Right lobe of liver (tissue), 4 donors: ENCODE measurements at regions not wholly inside any gene's neighbourhood (a gene's known extent, or its start where the extent isn't known, plus 50 kb on each side); places are given as distances from the start of the nearest gene placed in this dataset.

Experiments
- CTCF ChIP-seq, 4 donors: fragments of 200-600 bp in 3 of 4; fragments of 450-650 bp in 1 of 4; IDR thresholded peaks; one replicate each; pipeline versions ENCODE4 v1.5.1 to v1.8.0; 2016 to 2022; ENCODE audit warnings: antibody characterized with exemption in 4 of 4, mild to moderate bottlenecking in 2 of 4
- POLR2A ChIP-seq: fragments of 450-650 bp; IDR thresholded peaks from one replicate; pipeline ENCODE4 v1.6.1; 2017; ENCODE audit warnings: antibody characterized with exemption, mild to moderate bottlenecking
- donor health status: DM: no; HTN: no; CAD: no.
- donor health status: DM: no; HTN: no; CAD: no.
- donor health status: DM: no; HTN: yes; CAD: no.

GRCh38 chr12:107311682-107312081, 218.3 kb upstream of the CRY1 start:
- TF ChIP-seq CTCF (IDR thresholded peaks at IDR 0.05) (no peak), POLR2A (no peak)
